ENCODE measurements at regions not wholly inside any gene's neighbourhood (a gene's known extent, or its start where the extent isn't known, plus 50 kb on each side); places are given as distances from the start of the nearest gene placed in this dataset.

DNA sequence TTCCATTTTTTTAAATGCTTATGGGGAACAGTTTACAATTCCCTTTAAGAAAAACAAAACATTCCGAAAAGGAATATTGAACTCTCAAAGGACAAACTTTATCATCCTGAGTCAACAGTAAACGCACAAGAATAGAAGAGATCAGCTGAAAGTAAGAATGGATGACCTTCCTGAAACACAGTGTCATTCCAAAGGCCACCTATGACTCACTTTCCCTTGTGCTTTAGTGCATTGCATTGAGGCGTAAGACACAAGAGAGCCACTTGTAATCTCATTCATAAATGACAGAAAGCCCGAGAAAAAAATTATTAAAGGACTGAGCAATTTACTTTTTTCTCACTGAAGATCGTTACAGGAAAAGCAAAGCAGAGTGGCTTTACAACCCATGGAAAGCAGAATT lies 1062.4 kb upstream of the DIAPH2 start:
- TF ChIP-seq EZH2 (IDR thresholded peaks at IDR 0.05; ENCODE audit: borderline replicate concordance, low read length), result no peak
- TF ChIP-seq, protein P1, sequence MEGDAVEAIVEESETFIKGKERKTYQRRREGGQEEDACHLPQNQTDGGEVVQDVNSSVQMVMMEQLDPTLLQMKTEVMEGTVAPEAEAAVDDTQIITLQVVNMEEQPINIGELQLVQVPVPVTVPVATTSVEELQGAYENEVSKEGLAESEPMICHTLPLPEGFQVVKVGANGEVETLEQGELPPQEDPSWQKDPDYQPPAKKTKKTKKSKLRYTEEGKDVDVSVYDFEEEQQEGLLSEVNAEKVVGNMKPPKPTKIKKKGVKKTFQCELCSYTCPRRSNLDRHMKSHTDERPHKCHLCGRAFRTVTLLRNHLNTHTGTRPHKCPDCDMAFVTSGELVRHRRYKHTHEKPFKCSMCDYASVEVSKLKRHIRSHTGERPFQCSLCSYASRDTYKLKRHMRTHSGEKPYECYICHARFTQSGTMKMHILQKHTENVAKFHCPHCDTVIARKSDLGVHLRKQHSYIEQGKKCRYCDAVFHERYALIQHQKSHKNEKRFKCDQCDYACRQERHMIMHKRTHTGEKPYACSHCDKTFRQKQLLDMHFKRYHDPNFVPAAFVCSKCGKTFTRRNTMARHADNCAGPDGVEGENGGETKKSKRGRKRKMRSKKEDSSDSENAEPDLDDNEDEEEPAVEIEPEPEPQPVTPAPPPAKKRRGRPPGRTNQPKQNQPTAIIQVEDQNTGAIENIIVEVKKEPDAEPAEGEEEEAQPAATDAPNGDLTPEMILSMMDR (conservative IDR thresholded peaks at IDR 0.05 in 1 of 2, IDR thresholded peaks at IDR 0.05 in 1 of 2; ENCODE audit: extremely low read depth in 1 of 2, insufficient read depth in 1 of 2, low read depth in 1 of 2, low read length in 2 of 2), result no peak
